Heart right ventricle (tissue), 16 donors: ENCODE measurements at regions not wholly inside any gene's neighbourhood (a gene's known extent, or its start where the extent isn't known, plus 50 kb on each side); places are given as distances from the start of the nearest gene placed in this dataset.

ENCODE experiments used
- ATAC-seq, 8 donors: fragments of 200-7000 bp; cut with Tn5 transposase; one replicate each; pipeline ENCODE4 v1.9.1; 2020; ENCODE audit warnings: mild to moderate bottlenecking in 8 of 8, moderate library complexity in 8 of 8, moderate number of reproducible peaks in 1 of 8
- DNase-seq, 2 donors: peaks; one replicate each; pipeline ENCODE4 v3.0.0-alpha.2; 2020
- H3K27ac ChIP-seq, 10 donors: fragments of 200-600 bp; sonication (generic) in 2 of 10; one replicate each; pipeline versions ENCODE4 v1.5.0 to v1.8.0; 2020 to 2022; ENCODE audit warnings: mild to moderate bottlenecking in 3 of 10
- H3K27me3 ChIP-seq, 7 donors: fragments of 200-600 bp; one replicate each; pipeline ENCODE4 v1.8.0; 2021 to 2022; ENCODE audit warnings: mild to moderate bottlenecking in 2 of 7
- H3K36me3 ChIP-seq, 9 donors: fragments of 200-600 bp; sonication (generic) in 1 of 9; one replicate each; pipeline versions ENCODE4 v1.5.0 to v1.8.0; 2020 to 2022; ENCODE audit warnings: mild to moderate bottlenecking in 2 of 9
- H3K4me1 ChIP-seq, 9 donors: fragments of 200-600 bp; sonication (generic) in 1 of 9; one replicate each; pipeline versions ENCODE4 v1.5.0 to v1.8.0; 2020 to 2022; ENCODE audit warnings: mild to moderate bottlenecking in 4 of 9
- H3K4me3 ChIP-seq, 10 donors: fragments of 200-600 bp; sonication (generic) in 2 of 10; one replicate each; pipeline versions ENCODE4 v1.5.0 to v1.8.0; 2020 to 2022; ENCODE audit warnings: mild to moderate bottlenecking in 7 of 10, moderate library complexity in 2 of 10
- H3K9me3 ChIP-seq, 11 donors: fragments of 200-600 bp in 10 of 11; sonication (generic) in 2 of 11; one replicate each; pipeline versions ENCODE4 v1.5.0 to v1.8.0; 2013 to 2022; ENCODE audit warnings: mild to moderate bottlenecking in 2 of 11, control low read depth in 1 of 11, moderate library complexity in 1 of 11
- CTCF ChIP-seq, 9 donors: fragments of 200-600 bp; sonication (generic) in 2 of 9; IDR thresholded peaks; one replicate each; pipeline versions ENCODE4 v1.5.0 to v1.8.0; 2021 to 2022; ENCODE audit warnings: antibody characterized with exemption in 9 of 9, mild to moderate bottlenecking in 5 of 9, moderate library complexity in 1 of 9
- WGBS, 2 donors: extraction: QIAGEN DNeasy Blood & Tissue Kit; methylation state at CpG; one replicate each; pipeline ENCODE4 v1.1.7; 2013; ENCODE audit warnings: inconsistent platforms in 1 of 2; 5-methylcytosine and 5-hydroxymethylcytosine counted together
- intact Hi-C, 10 donors: fragments of 100-400 bp; cut with DNase I; formaldehyde crosslinking; loops; one replicate each; pipeline versions ENCODE4 v1.11.1 to v1.14.2; 2022
- donor health status: Arrhythmogenic right ventricular cardiomyopathy.
- donor health status: ischemic (EF 13 %, LVEDD 7.1; RV severe dilation, severe dysfunction).
- donor health status: healthy with polysubstance abuse.
- donor health status: DM: no; HTN: yes; CAD: no.
- donor health status: DM: no; HTN: no; CAD: no.
- donor health status: ischemic (EF 25% LVEDD 6.9; RV normal size, moderate dysfunction).
- donor health status: ischemic (EF 25% LVEDD 5.7; RV mildly dilated, moderate dysfunction).
- donor health status: healthy.
- donor health status: DM: yes; HTN: yes; CAD: no.
- donor health status: Ischemic cardiomyopathy.
- donor health status: ischemic (EF 35%, LVEDD 5.7; RV mildly dilated, moderate dysfunction).
- donor health status: nonischemic (EF 11% LVEDD 7.7; RV severe dilation, severe dysfunction).
- donor health status: DM: yes; HTN: yes; CAD: no.
- donor health status: PGD.
- donor health status: ischemic (EF 29% LVEDD 5.4; RV normal size, mild dysfunction).
- donor health status: nonischemic (EF 23%, LVEDD 6.1; RV moderate dilation, normal function).

- TF ChIP-seq CTCF (IDR thresholded peaks at IDR 0.05) = no peak
- H3K4me3 ChIP-seq = no peak overlapping the region
Measured at GRCh38 chr12:61397668-61398067, 862.5 kb upstream of the USP15 start.

GRCh38 chr12:61412201-61412600 is 848.0 kb upstream of the USP15 start:
- Histone ChIP-seq H3K4me3 (no peak overlapping the region), H3K27ac (no peak overlapping the region), H3K27me3 (no peaks in the 10 kb centered on the region), H3K4me1 (no peaks in the 10 kb centered on the region), H3K9me3 (peaks cover 0 to 13% (median 0%) of the 10 kb centered on the region in 11 donors), H3K36me3 (no peaks in the 10 kb centered on the region)
- intact Hi-C loops = no loop called here
- DNase-seq (no peak), ATAC-seq (no peak)
- TF ChIP-seq CTCF (IDR thresholded peaks at IDR 0.05) = no peak
- WGBS, 2 donors = 55 to 61% methylated on average over 2 of the region's 2 CpGs

More at GRCh38 chr12:61397668-61398067, 862.5 kb upstream of the USP15 start:
- Histone ChIP-seq H3K9me3 (peaks cover 0 to 8% (median 0%) of the 10 kb centered on the region in 11 donors), H3K4me1 (no peaks in the 10 kb centered on the region), H3K36me3 (no peaks in the 10 kb centered on the region), H3K27ac (no peak overlapping the region), H3K27me3 (no peaks in the 10 kb centered on the region)
- ATAC-seq = no peak
- no peak for DNase-seq
- intact Hi-C loops = no loop called here

GRCh38 chr12:61414470-61414869 is 845.7 kb upstream of the USP15 start:
- Histone ChIP-seq H3K4me3 (no peak overlapping the region), H3K27me3 (no peaks in the 10 kb centered on the region), H3K36me3 (no peaks in the 10 kb centered on the region), H3K9me3 (peaks cover 0 to 13% (median 0%) of the 10 kb centered on the region in 11 donors), H3K27ac (no peak overlapping the region), H3K4me1 (no peaks in the 10 kb centered on the region)
- intact Hi-C loops = no loop called here
- TF ChIP-seq CTCF (IDR thresholded peaks at IDR 0.05) = no peak
- DNase-seq = no peak
- no peak for ATAC-seq

DNA sequence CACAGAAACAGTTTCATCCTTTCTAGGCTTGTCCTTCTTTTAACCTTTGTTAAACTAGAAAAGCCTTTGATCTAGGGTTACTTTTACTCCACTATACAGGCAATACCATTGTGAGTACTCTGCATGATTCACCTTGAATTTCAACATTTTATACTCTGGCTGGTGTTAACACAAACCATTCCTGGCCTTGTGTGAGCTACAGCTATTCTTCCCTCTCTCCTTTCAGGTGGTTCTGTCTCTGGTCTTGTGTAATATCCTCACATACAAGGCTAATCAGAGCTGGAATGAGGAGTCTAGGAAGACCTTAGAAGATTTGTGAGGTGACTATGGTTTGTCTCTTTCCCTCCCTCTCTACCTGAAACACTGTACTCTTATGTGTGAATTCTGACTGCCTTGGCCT is 837.4 kb upstream of the USP15 start:
- DNase-seq = no peak
- Histone ChIP-seq H3K4me1 (no peaks in the 10 kb centered on the region), H3K4me3 (no peak overlapping the region), H3K36me3 (no peaks in the 10 kb centered on the region), H3K27me3 (no peaks in the 10 kb centered on the region), H3K27ac (no peak overlapping the region), H3K9me3 (peaks cover 0 to 33% (median 0%) of the 10 kb centered on the region in 11 donors)
- ATAC-seq = no peak
- intact Hi-C loops = no loop called here
- TF ChIP-seq CTCF (IDR thresholded peaks at IDR 0.05) = no peak

- Histone ChIP-seq H3K9me3 (no peaks in the 10 kb centered on the region), H3K27ac (no peak overlapping the region), H3K36me3 (no peaks in the 10 kb centered on the region), H3K4me3 (no peak overlapping the region), H3K4me1 (no peaks in the 10 kb centered on the region), H3K27me3 (no peaks in the 10 kb centered on the region)
- intact Hi-C loops = no loop called here
- ATAC-seq (no peak), DNase-seq (no peak)
- 50 to 58% methylated on average over 1 of the region's 1 CpG for WGBS, 2 donors
- TF ChIP-seq CTCF (IDR thresholded peaks at IDR 0.05) = no peak
Measured at GRCh38 chr12:61452076-61452475, 808.1 kb upstream of the USP15 start.
